ENCODE measurements at regions not wholly inside any gene's neighbourhood (a gene's known extent, or its start where the extent isn't known, plus 50 kb on each side); places are given as distances from the start of the nearest gene placed in this dataset.

DNA sequence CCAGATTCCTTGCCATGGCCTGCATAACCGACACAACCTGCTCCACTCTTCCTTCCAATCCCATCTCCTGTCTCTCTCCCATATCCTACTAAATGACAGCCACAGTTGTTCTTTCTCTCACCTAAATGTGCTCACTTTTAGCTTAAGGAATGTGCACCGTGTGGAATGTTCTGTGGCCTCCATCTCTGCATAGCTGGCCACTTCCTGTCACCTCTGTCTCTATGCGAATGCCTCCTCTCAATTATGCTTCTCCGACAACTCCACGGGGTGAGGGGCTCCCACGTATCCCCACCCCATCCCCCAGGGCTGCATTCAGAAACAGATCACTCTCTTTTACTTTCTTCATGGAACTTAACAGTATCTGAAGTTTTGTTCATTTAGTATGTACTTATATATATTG is 110.7 kb downstream of the RAB18 start:
- H3K9me3 ChIP-seq: peaks cover 17% of the 10 kb centered on the region
- no peak overlapping the region for H3K4me2 ChIP-seq
- H3K36me3 ChIP-seq: no peaks in the 10 kb centered on the region
- no peak overlapping the region for H3K9ac ChIP-seq
- no peaks in the 10 kb centered on the region for H4K20me1 ChIP-seq
- no peak overlapping the region for H3K4me3 ChIP-seq
- H3K27ac ChIP-seq: no peak overlapping the region
- TF ChIP-seq Cebpa-rat (IDR thresholded peaks at IDR 0.05): no peak
- no peaks in the 10 kb centered on the region for H3K4me1 ChIP-seq
- no peaks in the 10 kb centered on the region for H3K27me3 ChIP-seq

GRCh38 chr10:27618036-27618615 is 114.0 kb downstream of the RAB18 start:
- Histone ChIP-seq H3K9me3 (peaks cover 17% of the 10 kb centered on the region), H4K20me1 (no peaks in the 10 kb centered on the region), H3K27ac (no peak overlapping the region), H3K36me3 (no peaks in the 10 kb centered on the region), H3K4me2 (no peak overlapping the region), H3K9ac (no peak overlapping the region), H3K27me3 (no peaks in the 10 kb centered on the region), H3K4me3 (no peak overlapping the region), H3K4me1 (no peaks in the 10 kb centered on the region)
- TF ChIP-seq Cebpa-rat (IDR thresholded peaks at IDR 0.05): no peak

DNA sequence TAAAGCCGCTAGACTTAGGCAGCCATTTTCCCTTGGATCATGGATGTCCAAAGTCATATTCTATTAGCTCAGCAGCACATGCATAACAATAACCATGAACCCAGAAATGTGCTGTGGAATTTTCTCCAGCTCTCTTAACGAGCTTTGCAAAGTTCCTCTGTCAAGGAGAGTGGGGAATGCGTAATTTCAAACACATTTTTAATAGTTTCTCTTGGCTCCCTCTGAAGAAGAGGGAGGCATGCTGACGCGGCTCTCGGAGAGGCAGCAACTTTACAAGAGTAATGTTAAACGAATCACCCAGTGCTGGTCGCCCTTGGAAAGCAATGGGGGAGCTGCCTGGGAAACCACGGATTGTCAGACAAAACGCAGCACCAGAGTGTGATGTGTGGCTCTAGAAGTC is 114.8 kb downstream of the RAB18 start:
- no peak overlapping the region for H3K4me3 ChIP-seq
- no peaks in the 10 kb centered on the region for H3K27me3 ChIP-seq
- peaks cover 17% of the 10 kb centered on the region for H3K9me3 ChIP-seq
- H3K4me1 ChIP-seq: peaks cover 3% of the 10 kb centered on the region
- H3K4me2 ChIP-seq: no peak overlapping the region
- no peaks in the 10 kb centered on the region for H4K20me1 ChIP-seq
- TF ChIP-seq Cebpa-rat (IDR thresholded peaks at IDR 0.05): no peak
- H3K27ac ChIP-seq: no peak overlapping the region
- no peak overlapping the region for H3K9ac ChIP-seq
- H3K36me3 ChIP-seq: no peaks in the 10 kb centered on the region

DNA sequence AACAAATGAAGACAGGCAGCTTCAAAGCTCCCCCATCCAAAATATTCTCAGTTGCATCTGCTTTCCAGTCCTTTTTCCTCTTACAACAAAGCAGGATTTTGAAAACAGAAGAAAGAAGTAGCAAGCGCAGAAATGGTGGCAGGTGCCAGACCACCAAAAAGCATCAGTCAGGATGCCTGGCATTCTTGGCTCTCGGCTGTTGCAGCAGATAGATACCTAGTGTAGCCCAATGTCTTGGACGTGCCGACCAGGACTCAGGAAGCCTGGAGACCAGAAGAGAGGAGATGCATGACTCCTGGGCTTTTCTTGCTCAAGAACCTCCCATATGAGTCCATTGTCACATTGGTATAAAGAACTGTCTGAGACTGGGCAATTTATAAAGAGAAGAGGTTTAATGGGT is 115.2 kb downstream of the RAB18 start:
- no peak overlapping the region for H3K4me2 ChIP-seq
- no peak overlapping the region for H3K27ac ChIP-seq
- no peaks in the 10 kb centered on the region for H3K27me3 ChIP-seq
- H3K4me3 ChIP-seq: no peak overlapping the region
- no peaks in the 10 kb centered on the region for H3K36me3 ChIP-seq
- no peaks in the 10 kb centered on the region for H4K20me1 ChIP-seq
- H3K9ac ChIP-seq: no peak overlapping the region
- no peak for TF ChIP-seq Cebpa-rat (IDR thresholded peaks at IDR 0.05)
- H3K4me1 ChIP-seq: peaks cover 7% of the 10 kb centered on the region
- H3K9me3 ChIP-seq: peaks cover 17% of the 10 kb centered on the region

DNA sequence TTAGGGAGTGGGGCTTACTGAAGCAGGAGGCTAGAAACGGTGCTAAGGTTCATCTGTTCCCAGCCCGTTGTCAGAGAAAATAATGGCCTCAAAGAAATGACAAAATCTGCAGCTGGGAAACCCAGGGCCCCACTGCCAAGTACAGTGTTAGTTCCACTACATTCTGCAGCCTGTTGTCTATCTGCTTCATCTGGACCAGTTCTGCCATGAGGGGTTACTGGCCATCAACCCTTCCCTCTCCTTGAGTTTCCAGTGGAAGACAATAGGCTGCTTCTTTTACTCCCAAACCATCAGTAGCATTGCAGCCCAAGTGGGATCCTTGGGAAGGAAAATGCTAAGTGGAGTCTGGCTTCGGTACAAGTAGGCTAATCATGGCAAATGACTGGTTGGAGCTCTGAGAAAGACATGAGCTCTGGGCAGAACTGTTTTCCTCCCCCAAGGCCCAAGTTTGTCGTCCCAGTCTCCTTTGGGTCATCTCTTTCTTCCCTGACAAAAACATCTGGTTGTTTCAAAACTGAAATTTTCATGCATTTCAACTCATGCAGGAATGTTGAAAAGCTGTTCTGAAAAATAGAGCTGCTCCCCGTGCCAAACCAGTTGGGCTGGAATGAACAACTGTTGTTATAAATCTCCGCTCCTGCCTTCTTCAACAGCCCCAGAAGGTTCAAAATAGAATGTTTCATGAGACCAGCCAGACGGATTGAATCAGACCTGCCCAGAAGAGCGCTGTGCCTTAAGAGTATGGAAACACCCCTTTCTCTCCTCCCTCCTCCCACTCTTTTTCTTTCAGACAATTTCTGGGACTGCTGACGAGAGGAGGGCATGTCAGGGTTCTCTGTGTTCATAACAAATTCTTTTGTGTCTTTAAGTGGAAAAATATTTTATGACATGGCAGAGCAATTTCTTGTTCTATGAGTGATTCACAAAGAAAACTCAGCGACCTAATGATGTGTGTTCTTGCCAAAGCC is 116.6 kb downstream of the RAB18 start:
- Histone ChIP-seq H3K9ac (no peak overlapping the region), H3K9me3 (peaks cover 17% of the 10 kb centered on the region), H3K27ac (no peak overlapping the region), H3K36me3 (no peaks in the 10 kb centered on the region), H3K4me3 (no peak overlapping the region), H4K20me1 (no peaks in the 10 kb centered on the region), H3K4me2 (no peak overlapping the region), H3K27me3 (no peaks in the 10 kb centered on the region), H3K4me1 (peaks cover 21% of the 10 kb centered on the region)
- no peak for TF ChIP-seq Cebpa-rat (IDR thresholded peaks at IDR 0.05)

DNA sequence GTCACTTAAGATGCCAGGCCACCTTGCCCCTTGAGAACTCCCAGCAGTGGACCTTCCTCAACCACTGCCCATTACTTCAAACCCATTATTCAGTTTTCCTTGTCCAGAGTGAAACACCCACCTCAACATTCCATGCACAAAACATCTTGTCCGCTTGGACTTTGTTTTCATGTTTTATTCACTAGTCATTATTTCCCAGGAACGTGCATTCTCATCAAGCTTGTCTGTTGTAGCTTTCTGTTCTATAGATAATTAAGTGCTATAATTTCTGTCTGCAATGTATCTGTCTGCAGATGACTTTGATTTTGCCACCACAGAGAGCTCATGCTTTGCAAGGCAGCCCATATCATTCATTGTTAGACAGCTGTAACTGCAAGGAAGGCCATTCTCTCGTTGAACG is 117.4 kb downstream of the RAB18 start:
- peaks cover 28% of the 10 kb centered on the region for H3K4me1 ChIP-seq
- H3K27ac ChIP-seq: no peak overlapping the region
- H4K20me1 ChIP-seq: no peaks in the 10 kb centered on the region
- H3K4me3 ChIP-seq: no peak overlapping the region
- TF ChIP-seq Cebpa-rat (IDR thresholded peaks at IDR 0.05): no peak
- no peaks in the 10 kb centered on the region for H3K36me3 ChIP-seq
- no peaks in the 10 kb centered on the region for H3K27me3 ChIP-seq
- no peak overlapping the region for H3K9ac ChIP-seq
- no peak overlapping the region for H3K4me2 ChIP-seq
- H3K9me3 ChIP-seq: peaks cover 17% of the 10 kb centered on the region

- H3K9me3 ChIP-seq: peaks cover 17% of the 10 kb centered on the region
- H4K20me1 ChIP-seq: no peaks in the 10 kb centered on the region
- peaks cover 28% of the 10 kb centered on the region for H3K4me1 ChIP-seq
- TF ChIP-seq Cebpa-rat (IDR thresholded peaks at IDR 0.05): no peak
- H3K4me2 ChIP-seq: no peak overlapping the region
- no peak overlapping the region for H3K9ac ChIP-seq
- H3K27ac ChIP-seq: no peak overlapping the region
- H3K27me3 ChIP-seq: no peaks in the 10 kb centered on the region
- H3K4me3 ChIP-seq: no peak overlapping the region
- H3K36me3 ChIP-seq: no peaks in the 10 kb centered on the region
These were observed 118.5 kb downstream of the RAB18 start for GRCh38 chr10:27622596-27622995.
